Right atrium auricular region (tissue), 2 donors: ENCODE measurements at regions not wholly inside any gene's neighbourhood (a gene's known extent, or its start where the extent isn't known, plus 50 kb on each side); places are given as distances from the start of the nearest gene placed in this dataset.
"Not testable (repeated sequence)": the region's sequence is repeated elsewhere in the genome, so short reads cannot be mapped to it uniquely, and the experiment has no call there.

ENCODE experiments used
- DNase-seq: peaks from one replicate; pipeline ENCODE4 v3.0.0-alpha.2; 2019; ENCODE audit warnings: low spot score
- H3K27ac ChIP-seq, 2 donors: fragments of 200-600 bp; sonication (generic); 1 replicate in 1 of 2; 2 replicates in 1 of 2; pipeline ENCODE4 v1.5.1; 2016 to 2019
- H3K27me3 ChIP-seq, 2 donors: fragments of 200-600 bp; sonication (generic); one replicate each; pipeline versions ENCODE4 v1.5.1 to v1.6.0; 2017 to 2019
- H3K36me3 ChIP-seq: fragments of 200-600 bp; sonication (generic); one replicate; pipeline ENCODE4 v1.5.1; 2016
- H3K4me1 ChIP-seq, 2 donors: fragments of 200-600 bp; sonication (generic); one replicate each; pipeline versions ENCODE4 v1.5.1 to v1.6.0; 2017 to 2019
- H3K4me3 ChIP-seq, 2 donors: fragments of 200-600 bp; sonication (generic); 1 replicate in 1 of 2; 2 replicates in 1 of 2; pipeline ENCODE4 v1.5.1; 2017 to 2019; ENCODE audit warnings: mild to moderate bottlenecking in 1 of 2, moderate library complexity in 1 of 2
- H3K9me3 ChIP-seq, 2 donors: fragments of 200-600 bp; sonication (generic); one replicate each; pipeline ENCODE4 v1.5.1; 2019
- CTCF ChIP-seq, 2 donors: fragments of 200-600 bp; sonication (generic); IDR thresholded peaks; one replicate each; pipeline ENCODE4 v1.5.1; 2019; ENCODE audit warnings: antibody characterized with exemption in 2 of 2

- no peak for DNase-seq
- no peak for TF ChIP-seq CTCF (IDR thresholded peaks at IDR 0.05)
- H3K9me3 ChIP-seq = no peaks in the 10 kb centered on the region
- H3K4me1 ChIP-seq = no peaks in the 10 kb centered on the region
- no peak overlapping the region for H3K4me3 ChIP-seq
- H3K27me3 ChIP-seq = no peaks in the 10 kb centered on the region
- H3K27ac ChIP-seq = no peak overlapping the region
- no peaks in the 10 kb centered on the region for H3K36me3 ChIP-seq
Observed at GRCh38 chr20:55329108-55329507, 676.2 kb downstream of the CBLN4 start.

GRCh38 chr20:55322745-55323144 lies 682.6 kb downstream of the CBLN4 start:
- Histone ChIP-seq H3K27ac (no peak overlapping the region), H3K36me3 (no peaks in the 10 kb centered on the region), H3K4me3 (no peak overlapping the region), H3K4me1 (no peaks in the 10 kb centered on the region), H3K9me3 (no peaks in the 10 kb centered on the region), H3K27me3 (no peaks in the 10 kb centered on the region)
- TF ChIP-seq CTCF (IDR thresholded peaks at IDR 0.05) = no peak
- DNase-seq = no peak

GRCh38 chr20:55316753-55317152 lies 688.6 kb downstream of the CBLN4 start:
- Histone ChIP-seq H3K36me3 (no peaks in the 10 kb centered on the region), H3K9me3 (peaks cover 0 to 7% of the 10 kb centered on the region in 2 donors), H3K4me3 (no peak overlapping the region), H3K27me3 (no peaks in the 10 kb centered on the region), H3K27ac (no peak overlapping the region), H3K4me1 (no peaks in the 10 kb centered on the region)
- no peak for DNase-seq
- no peak for TF ChIP-seq CTCF (IDR thresholded peaks at IDR 0.05)

- H3K9me3 ChIP-seq = peaks cover 0 to 13% of the 10 kb centered on the region in 2 donors
- not testable (repeated sequence) for H3K4me1 ChIP-seq, DNase-seq, H3K27ac ChIP-seq, H3K36me3 ChIP-seq, H3K27me3 ChIP-seq, H3K4me3 ChIP-seq
Observed at GRCh38 chr20:55310844-55311243, 694.5 kb downstream of the CBLN4 start.

GRCh38 chr20:55291261-55291660 lies 714.1 kb downstream of the CBLN4 start:
- no peak overlapping the region for H3K27ac ChIP-seq
- H3K4me1 ChIP-seq = no peaks in the 10 kb centered on the region
- no peaks in the 10 kb centered on the region for H3K36me3 ChIP-seq
- no peaks in the 10 kb centered on the region for H3K27me3 ChIP-seq
- no peak for TF ChIP-seq CTCF (IDR thresholded peaks at IDR 0.05)
- H3K4me3 ChIP-seq = no peak overlapping the region
- no peaks in the 10 kb centered on the region for H3K9me3 ChIP-seq
- no peak for DNase-seq

- H3K9me3 ChIP-seq = no peaks in the 10 kb centered on the region
Observed at GRCh38 chr20:55283889-55284288, 721.4 kb downstream of the CBLN4 start.

More at GRCh38 chr20:55283889-55284288, 721.4 kb downstream of the CBLN4 start:
- Histone ChIP-seq H3K4me1 (no peaks in the 10 kb centered on the region), H3K27me3 (no peaks in the 10 kb centered on the region), H3K4me3 (no peak overlapping the region), H3K27ac (no peak overlapping the region), H3K36me3 (no peaks in the 10 kb centered on the region)
- no peak for TF ChIP-seq CTCF (IDR thresholded peaks at IDR 0.05)
- DNase-seq = no peak
